Smooth muscle cell (in vitro differentiated cells): ENCODE measurements at regions not wholly inside any gene's neighbourhood (a gene's known extent, or its start where the extent isn't known, plus 50 kb on each side); places are given as distances from the start of the nearest gene placed in this dataset.

Experiments used
- DNase-seq: peaks from one replicate; lab custom pipeline; 2025; ENCODE audit not compliant: unreplicated experiment; lab: John Stamatoyannopoulos, UW
- H2AFZ ChIP-seq: fragments of 200-600 bp; sonication (generic); 2 replicates; pipeline ENCODE4 v1.6.0; 2016; ENCODE audit warnings: antibody characterized with exemption, low read depth, mild to moderate bottlenecking
- H3F3A ChIP-seq: fragments of 200-600 bp; sonication (generic); 2 replicates; pipeline ENCODE4 v1.6.0; 2017; ENCODE audit warnings: antibody characterized with exemption, low read depth
- H3K27ac ChIP-seq: fragments of 200-600 bp; sonication (generic); 2 replicates; pipeline ENCODE4 v1.5.1; 2016; ENCODE audit warnings: low read depth, mild to moderate bottlenecking
- H3K27me3 ChIP-seq: fragments of 200-600 bp; sonication (generic); 2 replicates; pipeline ENCODE4 v1.6.1; 2016; ENCODE audit warnings: low read depth, mild to moderate bottlenecking
- H3K36me3 ChIP-seq: fragments of 200-600 bp; sonication (generic); 2 replicates; pipeline ENCODE4 v1.5.1; 2016; ENCODE audit warnings: low read depth
- H3K4me1 ChIP-seq: fragments of 200-600 bp; sonication (generic); 2 replicates; pipeline ENCODE4 v1.5.1; 2016; ENCODE audit warnings: low read depth
- H3K4me2 ChIP-seq: fragments of 200-600 bp; sonication (generic); 2 replicates; pipeline ENCODE4 v1.6.0; 2016; ENCODE audit warnings: mild to moderate bottlenecking
- H3K4me3 ChIP-seq: fragments of 200-600 bp; sonication (generic); 2 replicates; pipeline ENCODE4 v1.5.1; 2016; ENCODE audit warnings: mild to moderate bottlenecking
- H3K79me2 ChIP-seq: fragments of 200-600 bp; sonication (generic); 2 replicates; pipeline ENCODE4 v1.6.0; 2016; ENCODE audit warnings: low read depth, mild to moderate bottlenecking
- H3K9ac ChIP-seq: fragments of 200-600 bp; sonication (generic); 2 replicates; pipeline ENCODE4 v1.6.0; 2016; ENCODE audit warnings: low read depth
- H3K9me3 ChIP-seq: fragments of 200-600 bp; sonication (generic); replicated peaks from 2 replicates; pipeline ENCODE4 v1.5.1; 2016; ENCODE audit warnings: low read depth
- H4K20me1 ChIP-seq: fragments of 200-600 bp; sonication (generic); 2 replicates; pipeline ENCODE4 v1.6.0; 2016; ENCODE audit warnings: low read depth
- CTCF ChIP-seq: fragments of 200-600 bp; sonication (generic); IDR thresholded peaks from 2 replicates; pipeline ENCODE4 v1.5.1; 2017; ENCODE audit warnings: borderline replicate concordance, mild to moderate bottlenecking, antibody characterized with exemption; ENCODE audit not compliant: insufficient read depth, poor library complexity, severe bottlenecking
- WGBS: methylation state at CpG from one replicate; pipeline ENCODE4 v1.1.7; 2016; ENCODE audit warnings: low lambda C conversion rate; 5-methylcytosine and 5-hydroxymethylcytosine counted together

GRCh38 chrX:479273-479981, 92.7 kb upstream of the PPP2R3B start:
- Histone ChIP-seq H3K36me3 (no peaks in the 10 kb centered on the region), H3K4me3 (no peak overlapping the region), H3K79me2 (no peaks in the 10 kb centered on the region), H3K27ac (no peak overlapping the region), H3K4me1 (no peaks in the 10 kb centered on the region), H4K20me1 (no peaks in the 10 kb centered on the region), H3K4me2 (no peak overlapping the region), H3K9ac (no peak overlapping the region), H3K9me3 (no peaks in the 10 kb centered on the region), H2AFZ (no peak overlapping the region), H3K27me3 (no peaks in the 10 kb centered on the region), H3F3A (no peaks in the 10 kb centered on the region)
- no peak for TF ChIP-seq CTCF
- 94% methylated on average over 20 of the region's 20 CpGs for WGBS
- DNase-seq = no peak

DNA sequence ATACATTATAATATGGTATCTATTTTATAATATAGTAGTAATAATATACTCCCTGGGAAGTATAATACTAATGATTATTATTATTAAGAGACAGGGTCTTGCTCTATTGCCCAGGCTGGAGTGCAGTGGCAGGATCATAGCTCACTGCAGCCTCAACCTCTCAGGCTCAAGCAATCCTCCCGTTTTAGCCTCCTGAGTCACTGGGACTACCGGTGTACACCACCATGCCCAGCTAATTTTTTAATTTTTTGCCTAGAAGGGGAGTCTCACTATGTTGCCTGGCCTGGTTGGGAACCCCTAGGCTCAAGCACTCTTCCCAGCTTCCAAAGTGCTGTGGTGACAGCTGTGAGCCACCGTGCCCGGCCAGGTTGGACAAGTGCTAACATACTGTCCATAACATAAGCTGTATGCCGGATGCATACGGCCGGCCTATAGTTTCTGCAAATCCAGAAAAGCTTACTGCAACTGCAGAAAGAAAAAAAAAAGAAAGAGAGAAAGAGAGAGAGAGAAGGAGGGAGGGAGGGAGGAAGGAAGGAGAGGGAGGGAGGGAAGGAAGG, 94.2 kb upstream of the PPP2R3B start:
- no peaks in the 10 kb centered on the region for H3K36me3 ChIP-seq
- no peak for TF ChIP-seq CTCF
- no peaks in the 10 kb centered on the region for H3K4me1 ChIP-seq
- H3K4me3 ChIP-seq = no peak overlapping the region
- DNase-seq = no peak
- no peaks in the 10 kb centered on the region for H3K27me3 ChIP-seq
- H2AFZ ChIP-seq = no peak overlapping the region
- no peak overlapping the region for H3K27ac ChIP-seq
- no peaks in the 10 kb centered on the region for H4K20me1 ChIP-seq
- H3K79me2 ChIP-seq = no peaks in the 10 kb centered on the region
- no peaks in the 10 kb centered on the region for H3F3A ChIP-seq
- H3K4me2 ChIP-seq = no peak overlapping the region
- 92% methylated on average over 7 of the region's 7 CpGs for WGBS
- no peak overlapping the region for H3K9ac ChIP-seq
- no peaks in the 10 kb centered on the region for H3K9me3 ChIP-seq

GRCh38 chrX:482192-482701, 95.5 kb upstream of the PPP2R3B start:
- no peak overlapping the region for H3K27ac ChIP-seq
- no peak overlapping the region for H3K9ac ChIP-seq
- H4K20me1 ChIP-seq = no peaks in the 10 kb centered on the region
- H3K4me3 ChIP-seq = no peak overlapping the region
- no peak for DNase-seq
- no peaks in the 10 kb centered on the region for H3K4me1 ChIP-seq
- H2AFZ ChIP-seq = no peak overlapping the region
- no peak for TF ChIP-seq CTCF
- H3K36me3 ChIP-seq = no peaks in the 10 kb centered on the region
- H3K9me3 ChIP-seq = no peaks in the 10 kb centered on the region
- no peaks in the 10 kb centered on the region for H3F3A ChIP-seq
- no peak overlapping the region for H3K4me2 ChIP-seq
- no peaks in the 10 kb centered on the region for H3K27me3 ChIP-seq
- 71% methylated on average over 13 of the region's 13 CpGs for WGBS
- H3K79me2 ChIP-seq = no peaks in the 10 kb centered on the region
